GM19395 (cell line): ENCODE measurements at regions not wholly inside any gene's neighbourhood (a gene's known extent, or its start where the extent isn't known, plus 50 kb on each side); places are given as distances from the start of the nearest gene placed in this dataset.
A peak's percentile ranks its signal among the peaks of the same experiment; 100 is the strongest.

ENCODE experiments used
- ATAC-seq: cut with Tn5 transposase; IDR thresholded peaks from one replicate; pipeline ENCODE4 v1.9.1; 2021; ENCODE audit warnings: mild to moderate bottlenecking, moderate library complexity; ENCODE audit not compliant: unreplicated experiment

GRCh38 chr2:150627526-150627925 is 140.1 kb upstream of the RND3 start:
- ATAC-seq, result no peak

- no peak for ATAC-seq
Measured at GRCh38 chr2:150626934-150627411, 139.5 kb upstream of the RND3 start.

- ATAC-seq, result no peak
Measured at GRCh38 chr2:150625741-150626140, 138.3 kb upstream of the RND3 start.

GRCh38 chr2:150625303-150625702 is 137.8 kb upstream of the RND3 start:
- no peak for ATAC-seq

- no peak for ATAC-seq
Measured at GRCh38 chr2:150624001-150624401, 136.5 kb upstream of the RND3 start.

GRCh38 chr2:150621526-150622213 is 134.2 kb upstream of the RND3 start:
- no peak for ATAC-seq

GRCh38 chr2:150620855-150621254 is 133.4 kb upstream of the RND3 start:
- ATAC-seq, result no peak

GRCh38 chr2:150620416-150620815 is 132.9 kb upstream of the RND3 start:
- ATAC-seq, result no peak

GRCh38 chr2:150619607-150620330 is 132.3 kb upstream of the RND3 start:
- ATAC-seq, result no peak

- no peak for ATAC-seq
Measured at GRCh38 chr2:150618245-150618895, 130.9 kb upstream of the RND3 start.

GRCh38 chr2:150617351-150617978 is 130.0 kb upstream of the RND3 start:
- ATAC-seq, result no peak

GRCh38 chr2:150612957-150613710 is 125.7 kb upstream of the RND3 start:
- no peak for ATAC-seq

- ATAC-seq, result peak; percentile 80
Measured at GRCh38 chr2:150610670-150611279, 123.3 kb upstream of the RND3 start.

GRCh38 chr2:150609831-150610582 is 122.5 kb upstream of the RND3 start:
- no peak for ATAC-seq

GRCh38 chr2:150608341-150608740 is 120.9 kb upstream of the RND3 start:
- ATAC-seq, result no peak

- no peak for ATAC-seq
Measured at GRCh38 chr2:150607390-150607811, 119.9 kb upstream of the RND3 start.

GRCh38 chr2:150606380-150607060 is 119.1 kb upstream of the RND3 start:
- no peak for ATAC-seq

GRCh38 chr2:150605664-150606063 is 118.2 kb upstream of the RND3 start:
- no peak for ATAC-seq
